GM13977 (cell line): ENCODE measurements at regions not wholly inside any gene's neighbourhood (a gene's known extent, or its start where the extent isn't known, plus 50 kb on each side); places are given as distances from the start of the nearest gene placed in this dataset.

Source experiments
- DNase-seq: peaks from one replicate; pipeline ENCODE4 v3.0.0; 2012; ENCODE audit warnings: low spot score
- CTCF ChIP-seq: IDR thresholded peaks from 2 replicates; pipeline ENCODE4 v1.5.1; 2012; ENCODE audit warnings: mild to moderate bottlenecking, control low read depth; ENCODE audit not compliant: insufficient read depth; ENCODE audit errors: extremely low read depth, missing control alignments
- in situ Hi-C: fragments of 300-500 bp; cut with MboI; formaldehyde crosslinking; loops from one replicate; pipeline ENCODE4 v1.12.0; 2022; ENCODE audit warnings: low sequenced_read_pairs, low pct_unique_long_range_greater_than_20kb, mixed read lengths, inconsistent platforms; ENCODE audit not compliant: unreplicated experiment

- no peak for DNase-seq
- TF ChIP-seq CTCF: no peak
- in situ Hi-C loops: no loop called here
These were observed 388.1 kb upstream of the PRICKLE1 start for GRCh38 chr12:42977451-42978230.

- TF ChIP-seq CTCF: no peak
- DNase-seq: no peak
These were observed 387.1 kb upstream of the PRICKLE1 start for GRCh38 chr12:42976620-42977019.

GRCh38 chr12:42976122-42976521 lies 386.6 kb upstream of the PRICKLE1 start:
- TF ChIP-seq CTCF: no peak
- in situ Hi-C loops: no loop called here

More at GRCh38 chr12:42976620-42977019, 387.1 kb upstream of the PRICKLE1 start:
- in situ Hi-C loops: no loop called here

GRCh38 chr12:42969355-42969754 lies 379.8 kb upstream of the PRICKLE1 start:
- TF ChIP-seq CTCF: no peak
- DNase-seq: no peak
- in situ Hi-C loops: no loop called here

More at GRCh38 chr12:42976122-42976521, 386.6 kb upstream of the PRICKLE1 start:
- DNase-seq: no peak

GRCh38 chr12:42968426-42968825 lies 378.9 kb upstream of the PRICKLE1 start:
- no peak for DNase-seq
- in situ Hi-C loops: no loop called here
- TF ChIP-seq CTCF: no peak

- no peak for DNase-seq
- in situ Hi-C loops: no loop called here
- TF ChIP-seq CTCF: no peak
These were observed 378.3 kb upstream of the PRICKLE1 start for GRCh38 chr12:42967850-42968249.
